ENCODE measurements at regions not wholly inside any gene's neighbourhood (a gene's known extent, or its start where the extent isn't known, plus 50 kb on each side); places are given as distances from the start of the nearest gene placed in this dataset.

DNA sequence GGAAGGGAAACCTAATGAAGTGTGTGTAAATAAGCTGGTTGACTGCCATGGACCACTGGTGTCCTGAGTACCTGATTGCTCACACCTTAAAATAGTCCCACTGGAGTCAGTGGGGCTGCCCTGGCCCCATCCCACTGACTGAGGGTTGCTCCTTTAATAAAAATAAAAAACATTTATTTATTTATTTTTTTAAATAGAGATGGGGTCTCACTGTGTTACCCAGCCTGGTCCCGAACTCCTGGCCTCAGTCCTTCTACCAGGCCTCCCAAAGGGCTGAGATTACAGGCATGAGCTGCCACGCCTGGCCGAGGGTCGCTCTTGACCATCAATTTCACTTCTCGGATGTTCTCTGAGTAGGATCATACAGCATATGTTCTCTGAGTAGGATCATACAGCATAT, 394.2 kb upstream of the IRX2 start:
- Histone ChIP-seq H3K4me3 (ENCODE audit: low read length) (no peak overlapping the region), H3K4me1 (ENCODE audit: insufficient read depth, low read length) (no peaks in the 10 kb centered on the region), H3K9me3 (ENCODE audit: low read depth, low read length) (no peaks in the 10 kb centered on the region), H3K27me3 (ENCODE audit: insufficient read depth, low read length) (no peaks in the 10 kb centered on the region)

DNA sequence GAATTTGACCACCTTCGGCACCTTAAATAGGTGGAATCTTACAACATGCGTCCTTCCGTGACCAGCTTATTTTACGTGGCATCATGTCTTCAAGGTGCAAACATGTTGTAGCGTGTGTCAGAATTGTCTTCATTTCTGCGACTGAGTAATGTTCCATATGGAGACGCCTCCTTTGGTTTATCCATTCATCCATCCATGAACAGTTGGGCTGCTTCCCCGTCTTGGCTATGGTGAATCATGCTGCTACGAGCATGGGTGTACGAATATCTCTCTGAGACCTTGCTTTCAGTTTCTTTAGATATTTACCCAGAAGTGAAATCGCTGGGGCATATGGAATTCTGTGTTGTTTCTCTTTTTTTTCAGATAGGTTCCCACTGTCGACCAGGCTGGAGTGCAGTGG, 391.9 kb upstream of the IRX2 start:
- H3K4me3 ChIP-seq (ENCODE audit: low read length) = no peak overlapping the region
- no peaks in the 10 kb centered on the region for H3K9me3 ChIP-seq (ENCODE audit: low read depth, low read length)
- H3K27me3 ChIP-seq (ENCODE audit: insufficient read depth, low read length) = no peaks in the 10 kb centered on the region
- H3K4me1 ChIP-seq (ENCODE audit: insufficient read depth, low read length) = no peaks in the 10 kb centered on the region

DNA sequence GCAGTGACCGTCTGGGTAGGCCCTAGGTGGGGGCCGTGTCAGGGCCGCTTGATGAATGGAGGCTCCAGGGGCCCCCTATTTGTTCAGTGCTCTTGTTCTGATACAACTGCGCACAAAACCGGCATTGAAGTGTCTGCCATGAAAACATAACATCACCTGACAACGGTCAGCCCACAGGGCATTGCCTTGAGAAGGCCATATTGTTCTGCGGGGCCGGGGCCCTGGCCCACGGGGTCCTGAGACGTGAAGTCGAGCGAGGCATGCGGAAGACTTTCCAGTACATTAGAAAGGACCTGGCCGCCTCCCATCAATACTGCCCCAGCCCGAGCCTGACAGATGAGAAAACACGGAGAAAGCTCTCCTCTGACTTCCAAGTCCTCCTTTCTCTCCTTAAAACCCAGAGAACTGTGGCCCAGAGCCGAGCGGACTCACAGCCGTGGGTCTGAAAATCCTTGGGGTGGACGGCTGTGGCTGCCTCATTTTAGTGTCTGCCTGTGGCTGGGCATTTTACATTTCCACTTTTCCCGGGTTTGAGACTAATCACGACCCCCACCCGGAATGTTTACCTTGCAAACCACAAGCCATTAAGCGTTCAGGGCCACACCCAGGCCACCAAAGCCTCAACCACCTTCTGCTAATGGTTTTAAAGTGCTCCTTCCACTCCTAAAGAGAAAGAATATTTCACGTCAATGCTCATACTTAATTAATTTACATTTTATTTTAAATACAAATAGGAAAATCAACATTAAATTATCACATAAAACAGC, 391.0 kb upstream of the IRX2 start:
- H3K27me3 ChIP-seq (ENCODE audit: insufficient read depth, low read length) = no peaks in the 10 kb centered on the region
- no peaks in the 10 kb centered on the region for H3K9me3 ChIP-seq (ENCODE audit: low read depth, low read length)
- H3K4me3 ChIP-seq (ENCODE audit: low read length) = no peak overlapping the region
- no peaks in the 10 kb centered on the region for H3K4me1 ChIP-seq (ENCODE audit: insufficient read depth, low read length)

DNA sequence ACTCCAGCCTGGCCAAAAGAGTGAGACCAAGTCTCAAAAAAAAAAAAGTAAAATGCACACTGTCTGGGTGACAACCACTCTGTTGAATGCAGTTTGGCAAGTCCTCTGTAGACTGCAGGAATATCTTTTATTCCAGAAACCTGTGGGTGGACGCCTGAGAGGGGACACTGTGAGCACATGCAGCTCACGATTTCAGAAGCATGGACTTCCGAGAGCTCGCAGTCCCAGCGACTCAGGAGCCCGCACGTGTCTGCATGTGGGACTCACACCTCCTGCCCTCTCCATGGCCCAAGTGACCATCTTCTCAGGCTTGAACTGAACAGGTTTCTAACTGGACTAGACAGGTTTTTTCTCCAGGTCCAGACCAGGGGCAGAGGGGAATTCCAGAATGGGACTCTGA, 388.6 kb upstream of the IRX2 start:
- no peaks in the 10 kb centered on the region for H3K4me1 ChIP-seq (ENCODE audit: insufficient read depth, low read length)
- no peak overlapping the region for H3K4me3 ChIP-seq (ENCODE audit: low read length)
- no peaks in the 10 kb centered on the region for H3K9me3 ChIP-seq (ENCODE audit: low read depth, low read length)
- no peaks in the 10 kb centered on the region for H3K27me3 ChIP-seq (ENCODE audit: insufficient read depth, low read length)

DNA sequence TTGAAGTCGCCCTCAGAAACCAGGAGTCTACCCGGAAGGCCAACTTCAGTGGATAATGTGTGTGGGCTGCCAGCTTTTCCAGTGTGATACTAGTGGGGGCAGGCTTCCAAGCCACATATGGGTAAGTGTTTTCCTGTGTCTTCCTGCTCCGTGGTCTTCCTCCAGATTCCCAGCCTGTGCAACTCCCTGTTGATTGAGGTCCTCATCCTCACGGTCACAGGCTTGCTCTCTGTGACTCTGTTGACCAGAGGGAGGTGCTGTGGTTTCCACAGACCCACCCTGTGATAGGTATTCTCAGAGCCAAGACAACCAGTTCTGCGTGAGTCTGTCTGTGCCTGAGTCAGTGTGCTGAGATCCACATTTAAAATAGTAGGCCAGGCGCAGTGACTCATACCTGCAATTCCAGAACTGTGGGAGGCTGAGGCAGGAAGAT, 388.0 kb upstream of the IRX2 start:
- no peaks in the 10 kb centered on the region for H3K4me1 ChIP-seq (ENCODE audit: insufficient read depth, low read length)
- no peaks in the 10 kb centered on the region for H3K9me3 ChIP-seq (ENCODE audit: low read depth, low read length)
- H3K27me3 ChIP-seq (ENCODE audit: insufficient read depth, low read length) = no peaks in the 10 kb centered on the region
- no peak overlapping the region for H3K4me3 ChIP-seq (ENCODE audit: low read length)

DNA sequence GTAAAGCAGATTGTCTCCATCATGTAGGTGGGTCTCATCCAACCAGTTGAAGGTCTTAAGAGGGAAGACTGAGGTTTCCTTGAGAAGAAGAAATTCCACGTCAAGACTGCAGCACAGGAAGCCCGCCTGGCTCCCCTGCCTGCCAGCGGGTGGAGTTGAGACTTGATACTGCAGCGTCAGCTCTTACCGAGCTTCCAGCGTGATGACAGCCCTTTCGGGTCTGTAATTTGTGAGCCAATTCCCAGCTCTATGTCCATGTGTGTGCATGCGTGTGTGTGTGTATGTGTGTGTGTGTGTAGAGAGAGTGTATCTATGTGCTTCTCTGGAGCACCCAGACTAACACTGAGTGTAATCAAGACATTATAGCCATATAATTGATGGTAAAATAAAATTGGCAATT, 379.7 kb upstream of the IRX2 start:
- Histone ChIP-seq H3K27me3 (ENCODE audit: insufficient read depth, low read length) (no peaks in the 10 kb centered on the region), H3K4me1 (ENCODE audit: insufficient read depth, low read length) (no peaks in the 10 kb centered on the region), H3K9me3 (ENCODE audit: low read depth, low read length) (no peaks in the 10 kb centered on the region), H3K4me3 (ENCODE audit: low read length) (no peak overlapping the region)

DNA sequence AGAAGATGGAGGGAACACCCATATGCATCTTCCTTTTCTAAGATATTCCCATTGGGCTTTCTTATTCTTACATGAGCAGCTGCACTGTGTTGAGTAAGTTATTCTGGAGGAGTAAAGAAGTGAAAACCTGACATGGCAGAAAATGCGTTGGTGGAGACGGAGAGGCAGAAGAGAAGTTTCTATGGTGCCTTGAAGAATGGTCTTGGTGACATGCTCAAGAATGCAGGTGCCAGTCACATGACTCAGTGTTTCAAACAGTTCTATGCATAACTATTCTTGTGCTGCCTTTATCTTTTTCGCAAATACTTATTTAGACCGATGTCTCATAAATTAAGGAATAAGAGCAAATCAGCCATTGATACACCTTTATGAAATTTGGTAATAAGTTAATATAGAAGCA, 377.8 kb upstream of the IRX2 start:
- Histone ChIP-seq H3K4me1 (ENCODE audit: insufficient read depth, low read length) (no peaks in the 10 kb centered on the region), H3K27me3 (ENCODE audit: insufficient read depth, low read length) (no peaks in the 10 kb centered on the region), H3K4me3 (ENCODE audit: low read length) (no peak overlapping the region), H3K9me3 (ENCODE audit: low read depth, low read length) (no peaks in the 10 kb centered on the region)

DNA sequence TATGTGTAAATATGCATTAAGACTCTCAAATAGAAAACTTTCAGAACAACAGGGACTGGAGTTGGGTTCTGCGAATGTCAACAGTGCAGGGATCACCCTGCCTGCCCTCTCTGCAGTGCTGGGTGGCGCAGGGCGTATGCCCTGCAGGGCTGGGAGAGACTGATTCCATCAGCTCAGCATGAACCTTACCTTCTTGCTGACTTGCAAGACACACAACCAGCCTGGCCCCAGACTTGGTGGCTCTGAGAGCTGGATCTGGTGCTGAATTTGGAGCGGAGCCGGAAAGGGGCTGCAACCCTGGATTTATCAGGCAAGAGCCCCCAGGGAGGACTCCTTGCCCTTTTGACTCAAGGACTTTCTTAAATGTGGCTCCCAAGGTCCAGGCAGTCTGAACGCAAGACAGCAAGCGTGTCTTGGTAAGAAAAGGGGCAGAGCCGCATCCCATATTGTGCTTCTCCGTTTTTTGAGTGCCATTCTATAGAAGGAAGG, 376.0 kb upstream of the IRX2 start:
- Histone ChIP-seq H3K27me3 (ENCODE audit: insufficient read depth, low read length) (peaks cover 7% of the 10 kb centered on the region), H3K9me3 (ENCODE audit: low read depth, low read length) (no peaks in the 10 kb centered on the region), H3K4me3 (ENCODE audit: low read length) (no peak overlapping the region), H3K4me1 (ENCODE audit: insufficient read depth, low read length) (no peaks in the 10 kb centered on the region)

DNA sequence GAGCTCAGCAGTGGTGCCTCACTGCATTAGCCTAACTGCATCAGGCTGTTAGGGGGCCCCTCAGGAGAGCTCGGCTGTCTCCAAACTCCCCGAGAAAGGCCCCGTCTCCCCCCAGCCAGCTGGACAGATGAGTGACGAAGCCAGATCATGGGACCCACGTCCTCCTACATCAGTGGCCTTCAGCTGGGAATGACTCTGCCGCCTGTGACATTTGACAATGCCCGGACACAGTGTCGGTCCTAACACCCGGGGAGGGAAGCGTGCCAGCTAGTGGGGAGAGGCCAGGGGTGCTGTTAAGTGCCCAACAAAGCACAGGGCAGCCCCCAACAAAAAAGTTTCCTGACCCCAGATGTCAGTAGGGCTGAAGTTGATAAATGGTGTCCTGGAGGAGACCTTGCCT, 375.2 kb upstream of the IRX2 start:
- Histone ChIP-seq H3K27me3 (ENCODE audit: insufficient read depth, low read length) (peaks cover 14% of the 10 kb centered on the region), H3K9me3 (ENCODE audit: low read depth, low read length) (no peaks in the 10 kb centered on the region), H3K4me3 (ENCODE audit: low read length) (no peak overlapping the region), H3K4me1 (ENCODE audit: insufficient read depth, low read length) (no peaks in the 10 kb centered on the region)

DNA sequence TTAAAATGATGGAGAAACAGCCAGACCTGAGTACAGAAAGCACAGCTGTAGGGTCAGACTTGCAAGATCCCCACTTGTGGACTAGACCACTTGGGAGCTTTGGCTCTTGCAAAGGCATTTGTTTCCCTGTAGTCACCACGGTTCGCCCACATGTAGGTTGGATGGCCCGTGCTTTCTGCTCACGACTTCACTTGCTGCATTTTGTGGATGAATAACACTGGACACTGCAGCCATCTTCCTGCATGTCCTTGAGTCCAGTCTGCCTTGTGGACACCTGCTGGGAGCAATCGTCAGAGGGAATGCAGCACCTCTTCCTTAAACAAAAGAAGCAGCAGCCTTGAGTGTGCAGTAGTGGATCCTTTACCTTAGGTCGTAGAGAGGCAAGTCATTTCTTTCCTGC, 372.9 kb upstream of the IRX2 start:
- H3K9me3 ChIP-seq (ENCODE audit: low read depth, low read length) = no peaks in the 10 kb centered on the region
- peaks cover 34% of the 10 kb centered on the region for H3K27me3 ChIP-seq (ENCODE audit: insufficient read depth, low read length)
- no peaks in the 10 kb centered on the region for H3K4me1 ChIP-seq (ENCODE audit: insufficient read depth, low read length)
- no peak overlapping the region for H3K4me3 ChIP-seq (ENCODE audit: low read length)

DNA sequence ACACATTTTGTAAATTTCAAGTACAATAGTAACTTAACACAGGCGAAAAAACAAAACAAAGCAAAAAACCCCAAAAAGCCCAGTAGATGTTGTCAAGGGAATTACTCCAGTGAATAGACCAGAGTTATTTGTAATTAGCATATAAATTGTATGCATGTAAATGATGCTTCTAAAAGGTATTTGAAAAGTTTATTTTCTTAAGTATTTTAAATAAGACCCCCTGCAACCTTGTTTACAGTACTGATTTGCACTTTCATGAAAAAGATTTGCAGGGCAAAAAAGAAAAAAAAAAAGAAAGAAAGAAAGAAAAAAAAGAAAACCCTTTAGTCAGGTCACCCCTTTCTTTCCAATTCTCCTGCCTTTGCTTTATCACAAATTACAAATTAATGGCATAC, 372.3 kb upstream of the IRX2 start:
- H3K9me3 ChIP-seq (ENCODE audit: low read depth, low read length) = no peaks in the 10 kb centered on the region
- H3K27me3 ChIP-seq (ENCODE audit: insufficient read depth, low read length) = peaks cover 39% of the 10 kb centered on the region
- H3K4me3 ChIP-seq (ENCODE audit: low read length) = no peak overlapping the region
- H3K4me1 ChIP-seq (ENCODE audit: insufficient read depth, low read length) = no peaks in the 10 kb centered on the region

DNA sequence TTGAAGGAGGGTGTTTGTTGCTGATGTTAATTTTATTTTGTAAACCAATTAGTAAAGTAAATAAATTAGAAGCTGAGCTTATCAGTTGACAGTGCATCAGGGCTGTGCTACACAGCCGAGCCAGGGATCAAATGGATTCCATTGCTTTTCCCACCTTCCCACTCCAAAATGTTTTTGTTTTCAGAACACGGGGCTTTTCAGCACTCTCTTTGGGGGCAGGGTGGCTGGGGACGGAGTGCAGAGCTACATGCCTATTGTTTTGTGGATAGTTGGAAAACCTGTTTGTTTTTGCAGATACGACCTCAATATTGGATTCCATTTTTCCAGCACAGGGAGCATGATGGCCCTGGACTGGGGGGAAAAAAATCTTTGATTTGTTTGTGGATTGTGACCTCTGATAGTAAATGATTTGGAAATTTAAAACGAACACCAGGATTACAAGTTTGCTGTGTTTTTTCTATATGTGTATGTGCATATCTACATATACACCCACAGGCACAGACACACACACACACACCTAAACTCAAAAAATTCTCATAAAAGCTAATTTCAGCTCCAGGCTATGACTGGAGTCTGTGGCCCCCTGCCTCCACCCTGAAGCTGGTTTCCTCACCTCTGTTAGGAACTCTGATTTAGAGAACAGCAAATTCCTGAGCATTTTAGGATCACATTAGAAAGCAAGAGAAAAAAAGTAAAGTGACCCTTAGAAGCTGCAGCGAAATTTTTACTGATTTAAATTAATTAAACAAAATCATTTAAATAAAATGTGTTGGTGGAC, 371.7 kb upstream of the IRX2 start:
- H3K27me3 ChIP-seq (ENCODE audit: insufficient read depth, low read length) = peaks cover 42% of the 10 kb centered on the region
- H3K9me3 ChIP-seq (ENCODE audit: low read depth, low read length) = no peaks in the 10 kb centered on the region
- no peak overlapping the region for H3K4me3 ChIP-seq (ENCODE audit: low read length)
- no peaks in the 10 kb centered on the region for H3K4me1 ChIP-seq (ENCODE audit: insufficient read depth, low read length)

DNA sequence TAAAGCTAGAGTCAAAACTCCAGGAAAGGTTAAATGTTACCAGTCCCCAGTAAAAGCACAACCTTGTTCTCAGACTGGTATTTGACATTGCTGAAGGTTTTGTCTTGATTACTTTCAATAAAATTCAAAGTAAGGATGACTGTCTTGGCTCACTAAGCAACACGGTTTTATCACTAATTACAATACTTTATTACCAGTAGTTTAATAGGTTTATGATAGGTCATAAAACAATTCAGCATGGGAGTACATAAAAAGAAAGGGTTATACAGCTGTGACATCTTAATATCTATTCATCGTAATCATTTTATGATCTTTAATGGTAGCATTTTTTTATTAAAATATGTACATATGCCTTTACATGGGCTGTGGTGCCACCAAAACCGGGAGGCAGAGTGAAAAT, 370.7 kb upstream of the IRX2 start:
- Histone ChIP-seq H3K4me3 (ENCODE audit: low read length) (no peak overlapping the region), H3K4me1 (ENCODE audit: insufficient read depth, low read length) (no peaks in the 10 kb centered on the region), H3K9me3 (ENCODE audit: low read depth, low read length) (no peaks in the 10 kb centered on the region), H3K27me3 (ENCODE audit: insufficient read depth, low read length) (peaks cover 49% of the 10 kb centered on the region)

DNA sequence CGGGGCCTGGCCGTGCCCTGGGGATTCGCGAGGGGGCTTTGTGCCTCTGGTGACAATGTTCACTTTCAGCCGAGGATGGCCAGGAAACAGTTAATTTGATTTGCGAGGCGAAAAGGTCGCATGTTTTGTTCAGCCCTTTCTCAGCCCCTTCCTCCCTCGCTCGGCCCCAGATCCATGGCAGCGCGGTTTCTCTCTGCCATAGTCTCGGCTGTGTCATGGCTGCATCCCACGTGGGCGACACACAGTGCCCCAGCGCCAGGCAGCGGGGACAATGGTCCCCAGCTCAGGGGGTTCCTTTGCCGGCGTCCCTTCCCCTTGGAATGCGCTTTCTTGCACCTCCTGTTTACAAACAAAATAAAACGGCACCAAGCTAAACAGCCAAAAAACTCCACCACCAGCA, 370.3 kb upstream of the IRX2 start:
- no peaks in the 10 kb centered on the region for H3K4me1 ChIP-seq (ENCODE audit: insufficient read depth, low read length)
- H3K27me3 ChIP-seq (ENCODE audit: insufficient read depth, low read length) = peaks cover 53% of the 10 kb centered on the region
- H3K4me3 ChIP-seq (ENCODE audit: low read length) = no peak overlapping the region
- H3K9me3 ChIP-seq (ENCODE audit: low read depth, low read length) = no peaks in the 10 kb centered on the region

DNA sequence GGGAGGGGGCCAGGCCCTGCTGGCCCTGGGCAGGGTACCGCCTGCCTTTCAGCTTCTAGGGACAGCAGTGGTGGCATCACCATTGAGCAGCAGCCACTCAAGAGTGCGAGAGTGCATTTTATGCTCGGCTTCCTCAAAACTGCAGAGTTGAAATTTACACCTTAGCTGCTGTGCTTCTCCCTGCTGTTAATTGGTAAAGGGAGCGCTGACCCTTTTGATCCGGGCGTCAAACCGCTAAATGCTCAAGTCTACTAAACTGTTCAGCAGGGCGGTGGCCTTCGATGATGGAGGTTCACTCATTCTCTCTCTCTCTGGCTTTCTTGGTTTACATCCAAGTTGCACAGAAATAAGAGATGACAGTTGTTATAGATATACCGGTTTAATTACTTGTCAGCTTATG, 368.6 kb upstream of the IRX2 start:
- H3K4me3 ChIP-seq (ENCODE audit: low read length) = no peak overlapping the region
- H3K9me3 ChIP-seq (ENCODE audit: low read depth, low read length) = no peaks in the 10 kb centered on the region
- no peaks in the 10 kb centered on the region for H3K4me1 ChIP-seq (ENCODE audit: insufficient read depth, low read length)
- peaks cover 63% of the 10 kb centered on the region for H3K27me3 ChIP-seq (ENCODE audit: insufficient read depth, low read length)

DNA sequence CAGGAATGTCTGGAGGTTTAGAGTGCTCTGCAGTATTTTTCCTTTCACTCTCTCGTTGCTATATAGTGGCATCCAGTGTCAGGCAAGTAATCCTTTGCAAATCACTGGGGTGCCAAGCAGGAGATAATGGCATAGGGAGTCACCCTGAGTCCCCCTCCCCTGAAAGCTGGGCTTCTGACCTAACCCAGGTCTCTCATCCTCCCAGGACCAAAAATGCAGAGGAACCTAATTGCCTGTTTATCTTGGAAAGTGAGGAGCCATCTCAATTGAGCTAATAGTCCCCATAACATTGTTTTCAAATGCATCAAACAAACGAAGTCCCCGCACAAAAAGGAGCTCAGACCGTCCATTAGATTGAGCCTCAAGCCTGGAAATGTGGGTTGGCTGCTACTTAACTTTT, 368.0 kb upstream of the IRX2 start:
- Histone ChIP-seq H3K9me3 (ENCODE audit: low read depth, low read length) (no peaks in the 10 kb centered on the region), H3K27me3 (ENCODE audit: insufficient read depth, low read length) (peaks cover 63% of the 10 kb centered on the region), H3K4me1 (ENCODE audit: insufficient read depth, low read length) (no peaks in the 10 kb centered on the region), H3K4me3 (ENCODE audit: low read length) (no peak overlapping the region)
